B cell (primary cell): ENCODE measurements at regions not wholly inside any gene's neighbourhood (a gene's known extent, or its start where the extent isn't known, plus 50 kb on each side); places are given as distances from the start of the nearest gene placed in this dataset.

Source experiments
- ATAC-seq: fragments of 200-7000 bp; cut with Tn5 transposase; one replicate; pipeline ENCODE4 v1.10.0; 2021; ENCODE audit warnings: low read depth, mild to moderate bottlenecking, moderate number of reproducible peaks, moderate library complexity
- CTCF ChIA-PET: fragments of 350-600 bp; sonication (Branson Sonifier 250); formaldehyde crosslinking; loops from one replicate; lab custom pipeline; 2021; ENCODE audit warnings: antibody characterized with exemption, inconsistent platforms; lab: Charles Lee
- POLR2A ChIA-PET: fragments of 350-600 bp; sonication (Branson Sonifier 250); formaldehyde crosslinking; loops from one replicate; lab custom pipeline; 2021; ENCODE audit warnings: antibody characterized with exemption; lab: Charles Lee
- DNase-seq: peaks from one replicate; pipeline ENCODE4 v3.0.0; 2013
- H2AFZ ChIP-seq: 2 replicates; pipeline ENCODE4 v1.6.1; 2012; ENCODE audit warnings: mild to moderate bottlenecking, low read depth, low read length; ENCODE audit not compliant: insufficient read depth, poor library complexity, severe bottlenecking
- H3K27ac ChIP-seq, 2 donors: 1 replicate in 1 of 2; 2 replicates in 1 of 2; pipeline ENCODE4 v1.5.1; 2012 to 2013; ENCODE audit warnings: low read length in 2 of 2, mild to moderate bottlenecking in 2 of 2, moderate library complexity in 1 of 2
- H3K27me3 ChIP-seq, 4 experiments: fragments of 200-600 bp in 1 of 4; sonication (generic) in 1 of 4; replicated peaks in 1 of 4; 1 replicate in 2 of 4; 2 replicates in 2 of 4; pipeline versions ENCODE4 v1.6.1 to v1.7.0; 2013 to 2016; ENCODE audit warnings: low read length in 3 of 4, mild to moderate bottlenecking in 2 of 4, mixed read lengths in 1 of 4, moderate library complexity in 1 of 4; ENCODE audit not compliant: insufficient read depth in 4 of 4, control insufficient read depth in 3 of 4; ENCODE audit errors: control extremely low read depth in 1 of 4
- H3K36me3 ChIP-seq, 2 experiments: replicated peaks in 1 of 2; 1 replicate in 1 of 2; 2 replicates in 1 of 2; pipeline versions ENCODE4 v1.6.1 to v1.7.1; 2013; ENCODE audit warnings: low read length in 1 of 2; ENCODE audit not compliant: insufficient read depth in 2 of 2, control insufficient read depth in 1 of 2; ENCODE audit errors: control extremely low read depth in 1 of 2, extremely low read depth in 1 of 2
- H3K4me1 ChIP-seq, 2 donors: fragments of 200-600 bp in 1 of 2; sonication (generic) in 1 of 2; 1 replicate in 1 of 2; 2 replicates in 1 of 2; pipeline versions ENCODE4 v1.5.1 to v1.6.1; 2013 to 2017; ENCODE audit warnings: low read length in 2 of 2; ENCODE audit not compliant: control insufficient read depth in 2 of 2, insufficient read depth in 2 of 2
- H3K4me2 ChIP-seq: replicated peaks from 2 replicates; pipeline ENCODE3; 2012; ENCODE audit warnings: mild to moderate bottlenecking, low read depth, low read length; ENCODE audit not compliant: poor library complexity, severe bottlenecking
- H3K4me3 ChIP-seq, 5 experiments: fragments of 200-600 bp in 1 of 5; sonication (generic) in 1 of 5; 1 replicate in 3 of 5; 2 replicates in 2 of 5; pipeline versions ENCODE4 v1.5.1 to v1.7.0; 2011 to 2016; ENCODE audit warnings: low read length in 4 of 5, mild to moderate bottlenecking in 4 of 5, low read depth in 2 of 5, control low read depth in 1 of 5, moderate library complexity in 1 of 5; ENCODE audit not compliant: insufficient read depth in 1 of 5; ENCODE audit errors: control extremely low read depth in 1 of 5, extremely low read depth in 1 of 5
- H3K79me2 ChIP-seq: fragments of 200-600 bp; sonication (generic); one replicate; pipeline ENCODE4 v1.6.0; 2016; ENCODE audit warnings: low read length; ENCODE audit not compliant: control insufficient read depth, insufficient read depth
- H3K9ac ChIP-seq: fragments of 200-600 bp; sonication (generic); 2 replicates; pipeline ENCODE4 v1.6.1; 2017; ENCODE audit warnings: mild to moderate bottlenecking, low read length, moderate library complexity
- H3K9me3 ChIP-seq, 3 donors: one replicate each; pipeline versions ENCODE4 v1.6.1 to v1.7.1; 2013; ENCODE audit warnings: low read length in 2 of 3; ENCODE audit not compliant: control insufficient read depth in 2 of 3, insufficient read depth in 1 of 3; ENCODE audit errors: control extremely low read depth in 1 of 3
- H4K20me1 ChIP-seq: 2 replicates; pipeline ENCODE4 v1.6.0; 2012; ENCODE audit warnings: mild to moderate bottlenecking, low read length; ENCODE audit not compliant: insufficient read depth, control insufficient read depth, poor library complexity, severe bottlenecking
- H3K27ac Mint-ChIP-seq: one replicate; pipeline ENCODE4 v1.8.0; 2021; ENCODE audit warnings: mixed read lengths
- H3K27me3 Mint-ChIP-seq: one replicate; pipeline ENCODE4 v1.8.0; 2021; ENCODE audit warnings: mixed read lengths
- H3K4me1 Mint-ChIP-seq: one replicate; pipeline ENCODE4 v1.8.0; 2021; ENCODE audit warnings: mixed read lengths
- H3K4me3 Mint-ChIP-seq: one replicate; pipeline ENCODE4 v1.8.0; 2021; ENCODE audit warnings: mixed read lengths
- H3K9me3 Mint-ChIP-seq: one replicate; pipeline ENCODE4 v1.8.0; 2022; ENCODE audit warnings: mixed read lengths; ENCODE audit not compliant: insufficient read depth
- CTCF ChIP-seq: fragments of 200-600 bp; IDR thresholded peaks from one replicate; pipeline ENCODE4 v1.8.0; 2022; ENCODE audit warnings: antibody characterized with exemption, mild to moderate bottlenecking
- EZH2 ChIP-seq: IDR thresholded peaks from 2 replicates; pipeline ENCODE4 v1.6.1; 2012; ENCODE audit warnings: borderline replicate concordance, low read depth, mild to moderate bottlenecking, moderate library complexity, low read length; ENCODE audit not compliant: insufficient read depth, poor library complexity, severe bottlenecking
- WGBS: methylation state at CpG from one replicate; pipeline ENCODE4 v1.1.5; 2013; ENCODE audit warnings: missing lambda C conversion rate; ENCODE audit not compliant: insufficient coverage; 5-methylcytosine and 5-hydroxymethylcytosine counted together
- intact Hi-C: fragments of 100-400 bp; cut with micrococcal nuclease; formaldehyde crosslinking; loops from one replicate; pipeline ENCODE4 v1.10.0; 2022

- Mint-ChIP-seq H3K4me3 (no peak overlapping the region), H3K4me1 (no peaks in the 10 kb centered on the region), H3K9me3 (no peaks in the 10 kb centered on the region), H3K27ac (no peak overlapping the region), H3K27me3 (no peaks in the 10 kb centered on the region)
- no peak overlapping the region for H3K4me2 ChIP-seq
- no peak overlapping the region for H3K27ac ChIP-seq
- H3K4me1 ChIP-seq = no peaks in the 10 kb centered on the region
- no peaks in the 10 kb centered on the region for H3K36me3 ChIP-seq
- TF ChIP-seq EZH2 = no peak
- no peak for TF ChIP-seq CTCF
- WGBS = 100% methylated on average over 1 of the region's 5 CpGs
- no peak overlapping the region for H3K9ac ChIP-seq
- H2AFZ ChIP-seq = no peak overlapping the region
- POLR2A ChIA-PET = no interaction called here
- DNase-seq (no peak), ATAC-seq (no peak)
- CTCF ChIA-PET = no interaction called here
- no peaks in the 10 kb centered on the region for H3K27me3 ChIP-seq
- H4K20me1 ChIP-seq = no peaks in the 10 kb centered on the region
- H3K4me3 ChIP-seq = no peak overlapping the region
- no peaks in the 10 kb centered on the region for H3K9me3 ChIP-seq
- intact Hi-C loops = no loop called here
- no peaks in the 10 kb centered on the region for H3K79me2 ChIP-seq
Observed at GRCh38 chr6:140208286-140208685, 833.8 kb upstream of the CITED2 start.

- no peaks in the 10 kb centered on the region for H3K27me3 Mint-ChIP-seq
- H2AFZ ChIP-seq = no peak overlapping the region
- intact Hi-C loops = no loop called here
- DNase-seq (no peak), ATAC-seq (no peak)
- no peaks in the 10 kb centered on the region for H3K27me3 ChIP-seq
- no peaks in the 10 kb centered on the region for H4K20me1 ChIP-seq
- H3K4me1 Mint-ChIP-seq = no peaks in the 10 kb centered on the region
- no peaks in the 10 kb centered on the region for H3K79me2 ChIP-seq
- H3K9me3 Mint-ChIP-seq = no peaks in the 10 kb centered on the region
- ChIA-PET POLR2A (no interaction called here), CTCF (no interaction called here)
- H3K9me3 ChIP-seq = no peaks in the 10 kb centered on the region
- H3K4me1 ChIP-seq = no peaks in the 10 kb centered on the region
- H3K27ac ChIP-seq = no peak overlapping the region
- no peak for TF ChIP-seq CTCF
- TF ChIP-seq EZH2 = no peak
- no peak overlapping the region for H3K4me2 ChIP-seq
- 86% methylated on average over 2 of the region's 12 CpGs for WGBS
- H3K36me3 ChIP-seq = no peaks in the 10 kb centered on the region
- no peak overlapping the region for H3K9ac ChIP-seq
- H3K27ac Mint-ChIP-seq = no peak overlapping the region
- no peak overlapping the region for H3K4me3 ChIP-seq
- H3K4me3 Mint-ChIP-seq = no peak overlapping the region
Observed at GRCh38 chr6:140205795-140206593, 831.5 kb upstream of the CITED2 start.
